PC-3 (cell line): ENCODE measurements at regions not wholly inside any gene's neighbourhood (a gene's known extent, or its start where the extent isn't known, plus 50 kb on each side); places are given as distances from the start of the nearest gene placed in this dataset.

Experiments used
- ATAC-seq: fragments of 200-7000 bp; cut with Tn5 transposase; 2 replicates; pipeline ENCODE4 v1.9.1; 2020; ENCODE audit warnings: mild to moderate bottlenecking, moderate library complexity
- BruUV-seq: library from RNA; stranded (reverse); fragments of 400-500 nt; replicated peaks from 2 replicates; lab custom pipeline; 2021; lab: Mats Ljungman, UMichigan
- CTCF ChIA-PET: fragments of 300-600 bp; sonication (Branson Sonifier 250); formaldehyde crosslinking; loops from one replicate; lab custom pipeline; 2022; ENCODE audit warnings: antibody characterized with exemption; lab: Charles Lee
- POLR2A ChIA-PET: fragments of 300-600 bp; sonication (Branson Sonifier 250); formaldehyde crosslinking; loops from one replicate; lab custom pipeline; 2022; ENCODE audit warnings: antibody characterized with exemption; ENCODE audit not compliant: unreplicated experiment; lab: Charles Lee
- DNase-seq: peaks from one replicate; pipeline ENCODE4 v3.0.0-alpha.2; 2015
- H2AFZ ChIP-seq: fragments of 300-600 bp; sonication (generic); 2 replicates; pipeline ENCODE4 v1.6.0; 2016; ENCODE audit warnings: antibody characterized with exemption, low read length
- H3F3A ChIP-seq: fragments of 300-600 bp; sonication (generic); one replicate; pipeline ENCODE4 v1.6.0; 2017; ENCODE audit warnings: antibody characterized with exemption, low read length, control low read depth, mild to moderate bottlenecking; ENCODE audit not compliant: unreplicated experiment
- H3K27ac ChIP-seq: fragments of 300-600 bp; sonication (generic); 2 replicates; pipeline ENCODE4 v1.5.1; 2016; ENCODE audit warnings: mild to moderate bottlenecking, low read length
- H3K27me3 ChIP-seq: fragments of 300-600 bp; sonication (generic); 2 replicates; pipeline ENCODE4 v1.6.1; 2016; ENCODE audit warnings: low read length, mixed read lengths
- H3K36me3 ChIP-seq: fragments of 300-600 bp; sonication (generic); 2 replicates; pipeline ENCODE4 v1.6.1; 2016; ENCODE audit warnings: low read depth, mixed run types, low read length, mixed read lengths
- H3K4me1 ChIP-seq: fragments of 300-600 bp; sonication (generic); 2 replicates; pipeline ENCODE4 v1.5.1; 2016; ENCODE audit warnings: low read length; ENCODE audit not compliant: insufficient read depth
- H3K4me2 ChIP-seq: fragments of 300-600 bp; sonication (generic); 2 replicates; pipeline ENCODE4 v1.6.0; 2016; ENCODE audit warnings: low read length
- H3K4me3 ChIP-seq: fragments of 300-600 bp; sonication (generic); 2 replicates; pipeline ENCODE4 v1.5.1; 2016; ENCODE audit warnings: mild to moderate bottlenecking, low read length, mixed read lengths
- H3K79me2 ChIP-seq: fragments of 300-600 bp; sonication (generic); 2 replicates; pipeline ENCODE4 v1.6.1; 2017; ENCODE audit warnings: low read length, mixed read lengths
- H3K9ac ChIP-seq: fragments of 300-600 bp; sonication (generic); 2 replicates; pipeline ENCODE4 v1.6.0; 2016; ENCODE audit warnings: mild to moderate bottlenecking, low read length
- H3K9me2 ChIP-seq: fragments of 300-600 bp; sonication (generic); replicated peaks from 2 replicates; pipeline ENCODE4 v1.6.1; 2016; ENCODE audit warnings: mixed run types, low read length, mixed read lengths
- H3K9me3 ChIP-seq: fragments of 300-600 bp; sonication (generic); 2 replicates; pipeline ENCODE4 v1.6.1; 2016; ENCODE audit warnings: low read length, mixed read lengths
- H4K20me1 ChIP-seq: fragments of 300-600 bp; sonication (generic); 2 replicates; pipeline ENCODE4 v1.6.1; 2016; ENCODE audit warnings: low read length, mixed read lengths
- CTCF ChIP-seq: fragments of 300-600 bp; sonication (generic); conservative IDR thresholded peaks from 2 replicates; pipeline ENCODE4 v1.5.1; 2017; ENCODE audit warnings: antibody characterized with exemption, low read depth, mild to moderate bottlenecking, low read length
- EZH2 ChIP-seq: fragments of 300-600 bp; sonication (generic); IDR thresholded peaks from one replicate; pipeline ENCODE4 v1.6.1; 2017; ENCODE audit warnings: antibody characterized with exemption, mild to moderate bottlenecking, low read length; ENCODE audit not compliant: unreplicated experiment
- EZH2phosphoT487 ChIP-seq: fragments of 300-600 bp; sonication (generic); IDR thresholded peaks from 2 replicates; pipeline ENCODE4 v1.6.1; 2018; ENCODE audit warnings: mild to moderate bottlenecking, antibody characterized with exemption, low read length, borderline replicate concordance
- intact Hi-C: fragments of 100-400 bp; cut with micrococcal nuclease; formaldehyde crosslinking; loops from 2 replicates; pipeline ENCODE4 v1.9.0; 2023

DNA sequence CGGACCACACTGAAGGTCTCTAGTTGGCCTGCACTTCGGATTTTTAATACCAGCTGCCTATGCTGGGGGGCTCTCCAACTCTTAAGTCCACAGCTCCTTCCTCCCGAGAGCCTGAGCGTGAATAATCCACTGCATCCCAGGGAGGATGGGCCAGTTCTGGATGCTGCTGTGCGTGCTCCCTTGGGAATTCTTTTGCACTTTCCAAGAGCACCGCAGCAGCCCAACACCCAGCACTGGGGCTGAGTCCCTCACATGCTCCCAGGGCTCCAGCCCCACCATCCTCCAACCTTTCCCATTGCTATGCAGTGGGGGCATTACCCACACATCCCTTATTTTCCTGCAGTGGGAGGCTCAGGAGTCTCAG is 136.4 kb upstream of the IQSEC1 start:
- Histone ChIP-seq H3K4me3 (no peak overlapping the region), H3K9ac (no peak overlapping the region), H3K9me2 (no peaks in the 10 kb centered on the region), H3K4me2 (no peak overlapping the region), H3F3A (no peaks in the 10 kb centered on the region), H3K9me3 (no peaks in the 10 kb centered on the region), H3K4me1 (no peaks in the 10 kb centered on the region), H3K27me3 (no peaks in the 10 kb centered on the region), H3K79me2 (peaks cover under 1% of the 10 kb centered on the region; the same call in 1 of the 2 replicates), H3K36me3 (no peaks in the 10 kb centered on the region), H4K20me1 (no peaks in the 10 kb centered on the region), H3K27ac (no peak overlapping the region), H2AFZ (no peak overlapping the region)
- ATAC-seq (no peak), DNase-seq (no peak)
- TF ChIP-seq CTCF (no peak), EZH2 (no peak), EZH2phosphoT487 (no peak)
- intact Hi-C loops: no loop called here
- POLR2A ChIA-PET: no interaction called here
- no TSS peak for BruUV-seq
- CTCF ChIA-PET: no interaction called here

- no peak overlapping the region for H2AFZ ChIP-seq
- ChIA-PET POLR2A (no interaction called here), CTCF (no interaction called here)
- ATAC-seq: no peak
- H3K27me3 ChIP-seq: no peaks in the 10 kb centered on the region
- no peak overlapping the region for H3K27ac ChIP-seq
- H4K20me1 ChIP-seq: no peaks in the 10 kb centered on the region
- DNase-seq: no peak
- BruUV-seq: no TSS peak
- H3K4me3 ChIP-seq: no peak overlapping the region
- no peaks in the 10 kb centered on the region for H3K36me3 ChIP-seq
- no peak overlapping the region for H3K9ac ChIP-seq
- intact Hi-C loops: no loop called here
- no peak for TF ChIP-seq EZH2
- TF ChIP-seq EZH2phosphoT487: no peak
- TF ChIP-seq CTCF: no peak
- no peak overlapping the region for H3K4me2 ChIP-seq
- no peaks in the 10 kb centered on the region for H3K79me2 ChIP-seq
- no peaks in the 10 kb centered on the region for H3K4me1 ChIP-seq
- no peaks in the 10 kb centered on the region for H3F3A ChIP-seq
- H3K9me2 ChIP-seq: no peaks in the 10 kb centered on the region
- no peaks in the 10 kb centered on the region for H3K9me3 ChIP-seq
Observed at GRCh38 chr3:13208706-13209633, 135.7 kb upstream of the IQSEC1 start.

GRCh38 chr3:13207975-13208705 is 134.9 kb upstream of the IQSEC1 start:
- Histone ChIP-seq H3K9ac (no peak overlapping the region), H3K79me2 (no peaks in the 10 kb centered on the region), H2AFZ (no peak overlapping the region), H3K9me2 (no peaks in the 10 kb centered on the region), H4K20me1 (no peaks in the 10 kb centered on the region), H3K4me2 (no peak overlapping the region), H3K27me3 (no peaks in the 10 kb centered on the region), H3F3A (no peaks in the 10 kb centered on the region), H3K4me3 (no peak overlapping the region), H3K4me1 (no peaks in the 10 kb centered on the region), H3K36me3 (no peaks in the 10 kb centered on the region), H3K27ac (no peak overlapping the region), H3K9me3 (no peaks in the 10 kb centered on the region)
- DNase-seq (no peak), ATAC-seq (no peak)
- BruUV-seq: no TSS peak
- TF ChIP-seq EZH2phosphoT487 (no peak), CTCF (no peak), EZH2 (no peak)
- ChIA-PET CTCF (no interaction called here), POLR2A (no interaction called here)
- intact Hi-C loops: no loop called here
